ENCODE measurements at regions not wholly inside any gene's neighbourhood (a gene's known extent, or its start where the extent isn't known, plus 50 kb on each side); places are given as distances from the start of the nearest gene placed in this dataset.

- H3K4me3 ChIP-seq (ENCODE audit: low read depth, low read length): no peak overlapping the region
- DNase-seq (ENCODE audit: low read depth): no peak
- no peak for TF ChIP-seq CTCF (conservative IDR thresholded peaks at IDR 0.05; ENCODE audit: low read depth, low read length)
Observed at GRCh38 chr1:102733491-102734236, 374.7 kb downstream of the COL11A1 start.

- TF ChIP-seq CTCF (conservative IDR thresholded peaks at IDR 0.05; ENCODE audit: low read depth, low read length): no peak
- no peak overlapping the region for H3K4me3 ChIP-seq (ENCODE audit: low read depth, low read length)
- DNase-seq (ENCODE audit: low read depth): no peak
Observed at GRCh38 chr1:102732927-102733326, 375.4 kb downstream of the COL11A1 start.

- TF ChIP-seq CTCF (conservative IDR thresholded peaks at IDR 0.05; ENCODE audit: low read depth, low read length): no peak
- no peak overlapping the region for H3K4me3 ChIP-seq (ENCODE audit: low read depth, low read length)
- DNase-seq (ENCODE audit: low read depth): no peak
Observed at GRCh38 chr1:102726417-102726816, 381.9 kb downstream of the COL11A1 start.

- no peak overlapping the region for H3K4me3 ChIP-seq (ENCODE audit: low read depth, low read length)
- TF ChIP-seq CTCF (conservative IDR thresholded peaks at IDR 0.05; ENCODE audit: low read depth, low read length): no peak
- DNase-seq (ENCODE audit: low read depth): no peak
Observed at GRCh38 chr1:102724741-102725140, 383.6 kb downstream of the COL11A1 start.

- no peak for DNase-seq (ENCODE audit: low read depth)
- no peak for TF ChIP-seq CTCF (conservative IDR thresholded peaks at IDR 0.05; ENCODE audit: low read depth, low read length)
- H3K4me3 ChIP-seq (ENCODE audit: low read depth, low read length): no peak overlapping the region
Observed at GRCh38 chr1:102715150-102715549, 393.2 kb downstream of the COL11A1 start.

- no peak for DNase-seq (ENCODE audit: low read depth)
- TF ChIP-seq CTCF (conservative IDR thresholded peaks at IDR 0.05; ENCODE audit: low read depth, low read length): no peak
Observed at GRCh38 chr1:102699524-102699923, 408.8 kb downstream of the COL11A1 start.

GRCh38 chr1:102693345-102693744, 415.0 kb downstream of the COL11A1 start:
- no peak overlapping the region for H3K4me3 ChIP-seq (ENCODE audit: low read depth, low read length)
- TF ChIP-seq CTCF (conservative IDR thresholded peaks at IDR 0.05; ENCODE audit: low read depth, low read length): no peak
- DNase-seq (ENCODE audit: low read depth): no peak

More at GRCh38 chr1:102699524-102699923, 408.8 kb downstream of the COL11A1 start:
- H3K4me3 ChIP-seq (ENCODE audit: low read depth, low read length): no peak overlapping the region
